GM23248 (cell line): ENCODE measurements at regions not wholly inside any gene's neighbourhood (a gene's known extent, or its start where the extent isn't known, plus 50 kb on each side); places are given as distances from the start of the nearest gene placed in this dataset.

Experiments
- EZH2 ChIP-seq: fragments of 200-600 bp; sonication (generic); IDR thresholded peaks from 2 replicates; pipeline ENCODE4 v1.6.1; 2018; ENCODE audit warnings: antibody characterized with exemption, mild to moderate bottlenecking; ENCODE audit not compliant: insufficient read depth, poor library complexity, severe bottlenecking
- EZH2phosphoT487 ChIP-seq: fragments of 200-600 bp; sonication (generic); IDR thresholded peaks from 2 replicates; pipeline ENCODE4 v1.6.1; 2018; ENCODE audit warnings: antibody characterized with exemption, moderate library complexity, mild to moderate bottlenecking, low read depth; ENCODE audit not compliant: insufficient read depth

- no peak for TF ChIP-seq EZH2
- no peak for TF ChIP-seq EZH2phosphoT487
Observed at GRCh38 chr5:142408536-142408935, 83.7 kb upstream of the SPRY4 start.
